Endothelial cell of umbilical vein (primary cell): ENCODE measurements at regions not wholly inside any gene's neighbourhood (a gene's known extent, or its start where the extent isn't known, plus 50 kb on each side); places are given as distances from the start of the nearest gene placed in this dataset.

Experiments used
- CTCF ChIP-seq, 2 donors: IDR thresholded peaks; 1 replicate in 1 of 2; 2 replicates in 1 of 2; pipeline ENCODE4 v1.5.1; 2011; ENCODE audit warnings: low read length in 2 of 2, mild to moderate bottlenecking in 2 of 2, moderate library complexity in 2 of 2, control low read depth in 1 of 2, inconsistent platforms in 1 of 2, low read depth in 1 of 2; ENCODE audit not compliant: insufficient read depth in 1 of 2; ENCODE audit errors: extremely low read depth in 1 of 2
- EZH2 ChIP-seq: IDR thresholded peaks from 2 replicates; pipeline ENCODE4 v1.6.1; 2012; ENCODE audit warnings: borderline replicate concordance, low read depth, mild to moderate bottlenecking, moderate library complexity, low read length, inconsistent platforms; ENCODE audit not compliant: severe bottlenecking
- FOS ChIP-seq: IDR thresholded peaks from 2 replicates; pipeline ENCODE4 v1.6.1; 2011; ENCODE audit warnings: mild to moderate bottlenecking, low read length, moderate library complexity, borderline replicate concordance; ENCODE audit not compliant: insufficient read depth
- GATA2 ChIP-seq: IDR thresholded peaks from 2 replicates; pipeline ENCODE4 v1.7.0; 2011; ENCODE audit warnings: low read depth, mild to moderate bottlenecking, moderate library complexity, mixed read lengths, low read length; ENCODE audit not compliant: insufficient read length, insufficient read depth
- JUN ChIP-seq: IDR thresholded peaks from 2 replicates; pipeline ENCODE4 v1.6.1; 2011; ENCODE audit warnings: borderline replicate concordance, low read depth; ENCODE audit not compliant: insufficient read length, insufficient read depth
- MYC ChIP-seq: IDR thresholded peaks from one replicate; pipeline ENCODE4 v1.6.1; 2011; ENCODE audit warnings: mild to moderate bottlenecking, low read depth, low read length
- POLR2A ChIP-seq: IDR thresholded peaks from 2 replicates; pipeline ENCODE4 v1.6.1; 2012; ENCODE audit warnings: low read depth, mild to moderate bottlenecking, control low read depth, low read length
- POLR2AphosphoS5 ChIP-seq: IDR thresholded peaks from 2 replicates; pipeline ENCODE4 v1.6.1; 2012; ENCODE audit warnings: low read depth, mild to moderate bottlenecking, control low read depth, low read length, moderate library complexity; ENCODE audit not compliant: insufficient read depth
- TF ChIP-seq, protein P1 (sequence below): IDR thresholded peaks from 2 replicates; pipeline ENCODE4 v1.6.1; 2011; ENCODE audit not compliant: insufficient read depth, insufficient read length

- TF ChIP-seq POLR2AphosphoS5, result no peak
- no peak for TF ChIP-seq CTCF (IDR thresholded peaks at IDR 0.05; ENCODE audit: extremely low read depth in 1 of 2, insufficient read depth in 1 of 2, low read depth in 1 of 2, low read length in 2 of 2)
- TF ChIP-seq MYC, result no peak
- no peak for TF ChIP-seq POLR2A
- TF ChIP-seq EZH2, result no peak
- TF ChIP-seq JUN, result no peak
- TF ChIP-seq, protein P1, sequence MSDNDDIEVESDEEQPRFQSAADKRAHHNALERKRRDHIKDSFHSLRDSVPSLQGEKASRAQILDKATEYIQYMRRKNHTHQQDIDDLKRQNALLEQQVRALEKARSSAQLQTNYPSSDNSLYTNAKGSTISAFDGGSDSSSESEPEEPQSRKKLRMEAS, result no peak
- TF ChIP-seq GATA2, result no peak
- no peak for TF ChIP-seq FOS
Measured at GRCh38 chr1:63087966-63088365, 234.4 kb upstream of the FOXD3 start.
